ENCODE measurements at regions not wholly inside any gene's neighbourhood (a gene's known extent, or its start where the extent isn't known, plus 50 kb on each side); places are given as distances from the start of the nearest gene placed in this dataset.
A peak's percentile ranks its signal among the peaks of the same experiment; 100 is the strongest.
"Not testable (repeated sequence)": the region's sequence is repeated elsewhere in the genome, so short reads cannot be mapped to it uniquely, and the experiment has no call there.

GRCh38 chr15:78708713-78709260 lies 67.8 kb upstream of the CHRNB4 start:
- TF ChIP-seq CTCF (IDR thresholded peaks at IDR 0.05): no peak
- H3K27ac ChIP-seq: no peak overlapping the region
- H3K4me3 ChIP-seq: peak overlapping the region; percentile 43
- no peak for DNase-seq (ENCODE audit: low spot score)

- not testable (repeated sequence) for H3K4me3 ChIP-seq; H3K27ac ChIP-seq; DNase-seq (ENCODE audit: low spot score)
Measured at GRCh38 chr15:78706481-78707235, 65.6 kb upstream of the CHRNB4 start.

GRCh38 chr15:78703334-78704056 lies 62.5 kb upstream of the CHRNB4 start:
- not testable (repeated sequence) for H3K4me3 ChIP-seq; DNase-seq (ENCODE audit: low spot score); H3K27ac ChIP-seq

- Histone ChIP-seq H3K27ac (no peak overlapping the region), H3K4me3 (no peak overlapping the region)
- no peak for TF ChIP-seq CTCF (IDR thresholded peaks at IDR 0.05)
- no peak for DNase-seq (ENCODE audit: low spot score)
Measured at GRCh38 chr15:78702609-78703333, 61.8 kb upstream of the CHRNB4 start.

- no peak overlapping the region for H3K27ac ChIP-seq
- DNase-seq (ENCODE audit: low spot score): no peak
- H3K4me3 ChIP-seq: no peak overlapping the region
- TF ChIP-seq CTCF (IDR thresholded peaks at IDR 0.05): no peak
Measured at GRCh38 chr15:78697449-78697848, 56.4 kb upstream of the CHRNB4 start.

- H3K4me3 ChIP-seq: no peak overlapping the region
- no peak for DNase-seq (ENCODE audit: low spot score)
- H3K27ac ChIP-seq: no peak overlapping the region
- no peak for TF ChIP-seq CTCF (IDR thresholded peaks at IDR 0.05)
Measured at GRCh38 chr15:78696436-78696835, 55.4 kb upstream of the CHRNB4 start.

- DNase-seq (ENCODE audit: low spot score): peak; percentile 24
- TF ChIP-seq CTCF (IDR thresholded peaks at IDR 0.05): no peak
- H3K4me3 ChIP-seq: no peak overlapping the region
- no peak overlapping the region for H3K27ac ChIP-seq
Measured at GRCh38 chr15:78695854-78696253, 54.8 kb upstream of the CHRNB4 start.

Data from coronary artery (tissue), 2 donors.